Hematopoietic multipotent progenitor cell treated with erythropoietin and hydrocortisone succinate and interleukin-3 and kit ligand, for 4 days (in vitro differentiated cells): ENCODE measurements at regions not wholly inside any gene's neighbourhood (a gene's known extent, or its start where the extent isn't known, plus 50 kb on each side); places are given as distances from the start of the nearest gene placed in this dataset.

Experiments used
- DNase-seq: peaks from one replicate; pipeline ENCODE4 v3.0.0-alpha.2; 2015

DNA sequence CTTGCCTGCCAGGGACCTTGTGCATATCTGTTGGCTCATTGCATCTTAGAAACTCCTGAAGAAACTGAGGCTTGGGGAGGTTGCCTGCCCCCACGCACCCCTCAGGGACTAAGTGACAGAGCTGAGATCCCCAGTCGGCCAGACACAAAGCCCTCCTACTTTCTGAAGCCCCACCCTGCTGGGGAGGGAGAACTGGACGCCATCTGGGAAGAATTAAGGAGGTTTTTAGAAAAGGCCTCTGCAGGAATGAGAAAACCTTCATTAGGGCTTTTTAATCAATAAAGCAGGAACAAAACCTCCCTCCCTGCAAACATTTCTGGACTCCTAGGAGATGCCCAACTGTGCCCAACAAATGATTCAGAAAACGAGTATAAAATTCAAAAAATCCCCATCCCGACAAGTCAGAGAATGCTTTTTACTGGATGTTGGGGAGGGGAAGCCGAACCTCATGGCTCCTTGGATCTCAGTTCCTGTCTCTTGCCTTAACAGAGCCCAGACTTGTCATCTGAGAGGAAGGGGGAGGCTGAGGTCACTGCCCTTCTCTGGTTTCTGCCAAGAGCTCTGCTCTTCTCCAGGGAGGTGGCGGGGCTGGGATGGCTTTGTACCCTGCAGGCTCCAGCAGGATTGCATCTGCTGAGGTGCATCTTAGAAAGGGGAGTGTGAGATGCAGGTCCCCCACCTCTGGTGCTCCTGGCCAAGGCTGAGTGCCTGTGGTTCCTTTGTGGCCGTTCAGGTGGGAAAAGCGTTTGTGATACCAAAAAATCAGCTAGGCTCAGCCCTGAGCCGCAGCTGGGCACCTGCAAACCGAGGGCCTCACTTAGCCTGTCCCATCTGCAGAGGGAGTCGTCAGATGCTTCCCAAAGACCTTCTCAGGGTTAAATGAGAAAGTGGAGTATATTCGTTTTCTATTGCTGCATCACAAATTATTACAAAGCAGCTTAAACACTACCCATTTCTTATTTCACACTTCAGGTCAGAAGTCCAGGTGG, 142.4 kb downstream of the ZFP36L2 start:
- DNase-seq, result no peak

DNA sequence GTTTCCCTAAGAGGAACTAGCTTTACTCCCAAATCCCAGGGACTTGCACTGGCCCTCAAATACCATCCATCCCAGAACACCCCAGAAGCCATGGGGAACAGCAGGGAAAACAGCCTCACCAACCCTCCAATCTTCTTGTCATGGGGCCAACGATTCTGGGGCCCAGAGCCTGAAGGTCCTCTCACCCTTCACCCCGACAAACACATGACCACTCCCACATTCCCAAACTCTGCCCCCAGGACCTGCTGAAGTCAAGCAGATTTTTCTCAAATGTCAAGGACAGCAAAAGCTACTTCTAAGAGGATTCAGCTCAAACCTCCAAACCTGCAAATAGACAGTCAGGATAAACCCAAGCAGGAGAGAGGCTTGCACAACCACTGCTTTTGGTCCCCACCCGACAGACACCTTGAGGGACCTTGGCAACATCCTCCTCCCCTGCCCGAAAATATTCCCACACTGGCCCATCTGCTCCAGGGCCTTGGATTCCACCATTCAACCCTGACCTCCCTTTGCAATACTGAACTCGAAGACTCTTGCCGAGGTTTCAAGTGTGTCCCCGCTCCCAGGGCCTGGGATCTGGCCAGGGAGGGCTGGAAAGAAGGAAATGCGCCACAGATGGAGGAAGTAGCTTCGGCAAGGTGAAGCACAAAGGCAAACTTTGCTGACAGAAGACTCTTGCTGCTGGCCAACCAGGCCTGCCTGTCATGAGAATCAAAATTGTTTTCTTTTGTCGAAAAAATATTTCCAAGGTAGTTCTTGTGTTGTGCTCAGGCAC, 143.3 kb downstream of the ZFP36L2 start:
- DNase-seq, result no peak

DNA sequence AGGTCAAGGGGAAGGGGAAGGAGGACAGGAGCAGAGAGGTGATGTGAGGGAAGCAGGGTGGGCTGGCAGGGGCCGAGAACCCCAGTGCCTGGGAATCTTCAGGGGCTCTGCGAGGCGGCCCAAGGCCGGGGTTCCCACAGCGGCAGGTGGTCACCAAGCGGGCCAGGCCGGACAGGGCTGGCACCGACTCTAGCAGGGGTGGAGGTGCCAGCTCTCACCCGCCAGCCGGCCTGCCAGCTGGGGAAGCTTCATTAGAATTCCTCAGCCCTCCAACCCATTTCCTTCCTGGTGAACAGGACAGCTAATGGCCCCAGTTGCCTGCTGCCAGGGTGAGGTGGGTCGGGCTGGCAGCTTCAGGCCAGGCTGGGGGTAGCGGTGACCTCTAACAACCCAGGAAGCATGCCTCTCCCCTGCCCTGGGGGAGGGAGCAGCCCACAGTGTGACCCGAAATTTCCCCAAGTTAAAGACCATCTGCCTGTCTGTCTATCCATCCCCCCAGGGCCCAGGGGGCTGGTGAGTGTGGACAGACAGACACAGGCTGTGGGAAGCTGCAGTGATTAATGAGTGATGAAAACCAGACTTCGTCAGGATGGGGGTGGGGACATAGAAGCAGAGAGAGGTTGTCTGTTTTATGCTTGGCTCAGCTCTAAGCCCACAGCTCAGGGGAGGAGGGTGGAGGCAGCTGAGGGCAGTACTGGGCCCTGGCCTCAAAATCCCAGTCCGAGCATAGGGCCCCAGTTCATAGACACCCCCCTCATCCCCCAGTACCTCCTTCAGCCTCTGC, 144.1 kb downstream of the ZFP36L2 start:
- no peak for DNase-seq

DNA sequence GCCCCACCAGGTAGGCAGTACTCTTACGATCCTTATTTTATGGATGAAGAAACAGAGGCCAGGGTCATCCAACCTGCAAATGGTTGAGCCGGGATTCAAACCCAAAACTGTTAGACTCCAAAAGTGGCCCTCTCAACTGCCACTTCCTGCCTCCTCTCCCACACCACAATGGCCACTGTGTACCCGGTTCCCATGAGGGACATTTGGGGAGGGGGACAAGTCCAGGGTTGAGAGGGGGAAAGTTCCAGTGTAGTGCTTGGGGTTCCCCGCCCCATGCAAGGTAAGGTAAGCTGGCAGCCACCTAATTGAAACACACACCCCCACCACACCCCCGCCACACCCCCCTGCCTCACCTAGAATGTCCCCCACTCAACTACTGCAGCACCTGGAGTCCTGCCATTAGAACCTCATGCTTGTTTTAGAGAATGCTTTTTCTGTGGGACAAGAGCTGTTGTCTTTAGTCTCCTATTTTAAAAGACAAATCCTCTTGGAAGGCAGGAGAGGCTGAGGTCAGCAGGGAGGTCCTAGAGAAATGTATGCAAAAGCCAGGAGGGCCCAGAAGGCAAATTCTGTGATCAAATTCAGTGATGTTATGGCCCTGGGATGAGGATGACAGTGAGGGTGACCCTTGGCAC, 145.2 kb downstream of the ZFP36L2 start:
- DNase-seq, result no peak

DNA sequence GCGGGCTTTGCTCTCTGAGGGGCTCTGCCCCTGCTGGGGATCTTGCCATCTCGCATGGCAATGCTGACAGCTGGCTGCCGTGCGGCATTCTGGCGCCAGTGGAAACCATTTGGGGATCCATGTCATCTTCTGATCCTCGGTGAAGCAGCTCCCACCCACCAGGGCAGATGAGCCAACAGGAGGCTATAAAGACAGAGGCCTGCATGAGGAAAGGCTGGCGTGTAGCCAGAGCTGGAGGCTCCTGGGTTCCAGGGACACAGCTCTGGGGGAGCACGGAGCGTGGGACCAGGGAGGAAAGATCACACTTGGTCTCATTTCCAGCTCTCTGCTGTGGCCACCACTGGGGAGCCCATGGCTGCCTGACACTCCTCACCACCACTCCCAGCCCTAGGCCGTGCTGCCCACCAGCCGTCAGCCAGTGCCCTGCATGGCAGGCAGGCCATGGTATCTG, 145.8 kb downstream of the ZFP36L2 start:
- DNase-seq, result no peak

DNA sequence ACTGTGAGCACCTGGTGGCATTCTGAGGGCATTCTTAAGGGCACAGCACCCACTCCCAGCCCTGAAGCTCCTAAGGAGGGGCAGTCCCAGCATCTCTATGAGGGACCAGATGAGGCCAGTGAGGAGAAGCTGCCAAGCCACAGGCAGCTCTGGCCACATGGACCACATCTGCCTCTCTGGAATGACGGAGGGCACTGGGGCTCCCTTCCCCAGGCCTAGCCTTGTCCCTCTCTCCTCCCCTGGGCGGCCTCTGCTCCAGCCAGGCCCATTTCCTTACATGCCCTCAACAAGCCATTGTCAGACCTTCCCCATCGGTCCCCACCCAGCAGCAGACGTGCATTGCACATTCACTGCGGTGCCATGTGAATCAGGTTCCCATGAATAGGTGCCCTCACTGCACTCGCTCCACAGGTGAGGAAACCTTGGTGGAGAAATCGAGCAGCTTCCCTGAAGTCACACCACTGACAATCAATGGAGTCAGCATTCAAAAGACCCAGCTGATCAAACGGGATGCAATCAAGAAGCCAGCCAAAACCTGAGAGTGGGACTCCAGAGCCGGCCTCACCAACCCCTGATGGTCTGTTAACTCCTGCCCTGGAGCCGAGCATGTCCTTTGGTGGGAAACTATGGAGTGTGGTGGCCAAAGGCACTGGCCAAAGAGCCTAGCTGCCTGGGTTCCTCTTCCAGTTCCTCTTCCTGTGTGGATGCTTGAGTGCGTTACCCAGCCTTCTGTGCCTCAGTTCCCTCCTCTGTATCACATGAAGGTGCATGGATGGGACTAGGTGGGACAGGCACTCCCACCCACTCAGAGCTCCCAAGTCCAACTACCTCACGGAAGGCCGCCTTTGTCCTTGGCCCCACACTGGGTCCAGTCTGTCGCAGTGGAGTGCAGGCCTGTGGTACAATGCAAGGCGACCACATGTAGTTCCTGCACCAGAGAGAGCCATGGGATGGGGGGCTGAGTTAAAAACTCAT, 147.3 kb downstream of the ZFP36L2 start:
- DNase-seq, result no peak

DNA sequence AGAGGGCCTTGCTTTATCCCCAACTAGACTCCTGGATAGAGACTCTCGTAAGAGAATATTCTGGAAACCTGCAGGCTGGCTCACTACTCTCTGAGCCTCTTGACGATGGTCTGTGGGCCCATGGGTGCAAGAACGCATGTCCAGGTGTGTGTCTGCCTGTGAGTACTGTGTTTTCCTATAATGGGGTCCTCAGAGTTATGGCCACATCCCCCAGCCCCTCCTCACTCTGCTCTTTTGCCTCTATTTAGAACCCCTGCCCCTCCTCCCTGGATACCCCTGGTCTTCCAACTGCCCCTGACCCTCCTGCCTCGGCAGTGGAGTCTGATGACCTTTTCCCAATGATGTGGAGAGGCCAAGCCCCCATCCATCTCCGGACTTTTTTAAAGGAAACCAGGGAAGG, 148.1 kb downstream of the ZFP36L2 start:
- DNase-seq, result no peak

DNA sequence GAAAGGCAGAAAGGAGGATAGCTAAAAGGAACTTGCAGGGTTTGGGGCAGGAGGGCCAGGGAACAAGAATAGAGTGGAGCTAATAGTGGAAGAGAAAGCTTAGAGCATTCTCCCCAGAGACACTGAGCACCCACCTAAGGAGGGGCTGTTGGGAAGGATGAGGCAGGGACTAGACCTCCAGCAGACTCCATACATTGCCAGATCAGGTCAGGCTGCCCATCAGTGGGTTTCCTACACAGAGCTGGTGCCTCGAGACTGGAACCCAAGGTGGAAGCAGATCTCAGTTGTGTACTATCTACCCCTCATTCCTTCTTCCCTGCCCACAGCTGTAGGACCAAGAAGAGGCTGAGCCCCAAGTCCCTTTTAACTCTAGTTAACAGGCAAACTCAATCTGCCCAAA, 148.5 kb downstream of the ZFP36L2 start:
- no peak for DNase-seq

DNA sequence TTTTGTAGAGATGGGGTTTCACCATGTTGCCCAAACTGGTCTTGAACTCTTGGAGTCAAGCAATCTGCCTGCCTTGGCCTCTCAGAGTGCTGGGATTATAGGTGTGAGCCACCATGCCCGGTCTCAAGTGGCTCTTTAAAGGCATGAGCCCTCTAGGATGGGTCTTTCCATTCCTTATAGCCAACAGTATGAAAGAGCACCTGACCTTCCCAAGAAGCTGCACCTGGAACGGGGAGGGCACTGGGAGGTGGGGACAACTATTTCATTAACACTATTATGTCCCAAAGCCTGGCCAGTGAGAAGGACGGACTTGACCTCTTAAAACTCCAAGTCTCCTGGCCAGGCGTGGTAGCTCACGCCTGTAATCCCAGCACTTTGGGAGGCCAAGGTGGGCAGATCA, 149.7 kb downstream of the ZFP36L2 start:
- no peak for DNase-seq

DNA sequence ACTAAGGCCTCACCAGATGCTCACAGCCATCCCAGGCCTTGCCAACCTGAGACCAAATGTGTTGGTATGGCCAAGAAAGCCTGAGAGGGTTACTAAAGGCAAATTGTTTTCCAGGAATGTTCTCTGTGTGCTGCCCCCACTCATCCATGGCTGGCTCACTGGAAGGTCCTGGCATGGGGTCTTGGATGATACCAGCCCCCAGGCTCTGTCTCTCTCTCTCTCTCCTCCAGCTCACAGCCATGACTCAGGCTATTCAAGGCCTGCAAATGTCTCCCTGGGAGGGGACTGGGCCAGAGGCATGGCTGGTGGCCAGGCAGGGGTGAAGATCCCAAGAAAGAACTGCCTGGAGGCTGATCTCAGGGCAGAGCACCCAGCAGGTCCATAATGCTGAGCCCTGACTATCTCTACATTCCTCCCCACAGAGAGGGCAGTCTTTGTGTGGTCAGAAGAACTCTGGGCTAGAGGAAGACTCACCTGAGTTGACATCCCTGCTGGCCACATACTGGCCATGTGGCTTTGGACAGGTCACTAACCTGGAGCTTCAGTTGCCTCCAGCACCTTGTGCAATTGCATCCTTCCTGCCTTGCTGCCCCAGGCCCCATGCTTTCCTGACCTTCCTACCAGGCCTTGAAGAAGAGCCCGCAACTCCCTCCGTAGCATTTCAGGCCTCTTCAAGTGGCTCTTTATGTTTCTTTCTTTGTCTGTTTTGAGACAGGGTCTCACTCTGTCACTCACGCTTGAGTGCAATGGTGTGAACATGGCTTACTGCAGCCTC, 150.4 kb downstream of the ZFP36L2 start:
- DNase-seq, result no peak

DNA sequence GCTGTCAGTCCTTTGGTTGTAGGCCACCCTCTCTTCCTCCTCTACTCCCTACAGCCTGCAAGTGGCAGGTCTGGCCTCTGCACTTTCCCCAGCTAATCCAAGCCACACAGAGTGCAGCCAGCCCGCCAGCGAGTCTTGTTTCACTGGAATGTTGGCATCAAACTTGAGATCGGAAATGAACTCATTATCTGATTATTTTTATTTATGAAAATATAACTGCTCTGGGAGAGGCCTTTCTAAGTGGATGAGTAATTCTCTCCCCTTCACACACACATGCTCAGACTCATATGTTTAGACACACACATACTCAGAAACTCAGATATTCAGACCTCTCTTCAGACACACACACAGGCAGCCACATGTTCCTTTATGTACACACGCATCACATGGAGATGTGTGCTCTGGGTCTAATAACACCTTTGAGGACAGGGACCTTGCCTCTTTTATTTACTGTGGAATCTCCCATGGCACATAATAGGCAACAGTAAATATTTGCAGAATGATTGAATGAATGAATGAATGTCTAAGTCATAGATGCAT, 151.3 kb downstream of the ZFP36L2 start:
- DNase-seq, result no peak

DNA sequence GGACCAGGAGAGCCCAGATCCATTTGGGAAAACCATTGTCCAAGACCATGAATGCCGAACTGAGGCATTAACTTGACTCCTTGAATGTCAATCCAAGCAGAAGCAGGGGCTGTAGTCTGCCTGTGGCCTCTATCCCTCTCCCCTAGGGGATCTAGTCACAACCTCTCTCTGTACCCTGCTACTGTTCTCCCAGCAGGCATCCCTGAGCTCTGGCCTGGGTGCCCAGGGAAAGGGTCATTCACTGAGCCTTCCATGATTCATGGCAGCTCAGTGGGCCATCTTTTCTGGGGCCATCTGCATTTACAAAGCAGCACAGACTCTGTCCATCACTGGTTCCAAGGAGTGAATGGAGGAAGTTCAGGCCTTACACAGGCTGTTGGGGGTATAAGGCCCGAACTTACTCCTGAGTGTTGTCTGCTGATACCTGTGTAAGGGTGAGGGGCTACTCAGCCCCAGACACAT, 151.8 kb downstream of the ZFP36L2 start:
- no peak for DNase-seq

DNA sequence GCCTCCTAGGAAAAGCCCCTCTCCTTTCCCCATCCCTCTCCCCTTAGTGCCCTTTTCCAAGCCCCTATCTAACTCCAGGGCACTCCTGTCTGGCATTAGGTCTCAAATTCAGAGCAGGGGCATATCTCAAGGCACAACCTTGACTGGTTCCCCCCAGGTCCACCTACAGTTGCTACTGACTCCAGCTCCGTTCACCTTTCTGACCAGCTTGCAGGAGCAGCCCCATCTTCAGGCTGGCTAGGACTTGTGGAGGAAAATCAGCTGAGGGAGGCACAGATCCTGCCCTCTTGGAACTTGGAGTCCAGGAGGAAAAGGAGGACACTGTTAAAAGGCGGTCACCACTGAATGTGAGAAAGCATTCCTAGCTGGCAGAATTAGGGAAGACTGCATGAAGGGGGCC, 152.4 kb downstream of the ZFP36L2 start:
- no peak for DNase-seq

DNA sequence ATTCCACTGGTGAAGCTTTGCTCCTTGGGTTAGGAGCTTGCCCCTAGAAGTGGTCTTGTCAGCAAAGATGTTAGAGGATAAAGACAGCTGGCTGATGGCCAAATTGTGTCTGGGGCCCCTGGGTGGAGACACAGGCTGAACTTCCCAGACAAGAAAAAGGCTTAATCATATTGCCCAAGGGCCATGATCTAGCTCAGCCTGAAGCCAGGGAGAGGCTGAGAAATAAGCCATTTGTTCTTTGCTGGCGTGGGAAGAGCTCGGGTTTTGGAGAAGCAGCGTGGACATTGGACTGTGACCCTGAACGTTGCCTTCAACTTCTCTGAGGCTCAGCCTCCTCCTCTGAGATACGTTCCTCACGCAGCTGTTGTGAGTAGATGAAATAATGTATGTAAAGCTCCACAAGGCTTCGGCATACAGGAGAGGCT, 153.0 kb downstream of the ZFP36L2 start:
- DNase-seq, result peak; percentile 90

DNA sequence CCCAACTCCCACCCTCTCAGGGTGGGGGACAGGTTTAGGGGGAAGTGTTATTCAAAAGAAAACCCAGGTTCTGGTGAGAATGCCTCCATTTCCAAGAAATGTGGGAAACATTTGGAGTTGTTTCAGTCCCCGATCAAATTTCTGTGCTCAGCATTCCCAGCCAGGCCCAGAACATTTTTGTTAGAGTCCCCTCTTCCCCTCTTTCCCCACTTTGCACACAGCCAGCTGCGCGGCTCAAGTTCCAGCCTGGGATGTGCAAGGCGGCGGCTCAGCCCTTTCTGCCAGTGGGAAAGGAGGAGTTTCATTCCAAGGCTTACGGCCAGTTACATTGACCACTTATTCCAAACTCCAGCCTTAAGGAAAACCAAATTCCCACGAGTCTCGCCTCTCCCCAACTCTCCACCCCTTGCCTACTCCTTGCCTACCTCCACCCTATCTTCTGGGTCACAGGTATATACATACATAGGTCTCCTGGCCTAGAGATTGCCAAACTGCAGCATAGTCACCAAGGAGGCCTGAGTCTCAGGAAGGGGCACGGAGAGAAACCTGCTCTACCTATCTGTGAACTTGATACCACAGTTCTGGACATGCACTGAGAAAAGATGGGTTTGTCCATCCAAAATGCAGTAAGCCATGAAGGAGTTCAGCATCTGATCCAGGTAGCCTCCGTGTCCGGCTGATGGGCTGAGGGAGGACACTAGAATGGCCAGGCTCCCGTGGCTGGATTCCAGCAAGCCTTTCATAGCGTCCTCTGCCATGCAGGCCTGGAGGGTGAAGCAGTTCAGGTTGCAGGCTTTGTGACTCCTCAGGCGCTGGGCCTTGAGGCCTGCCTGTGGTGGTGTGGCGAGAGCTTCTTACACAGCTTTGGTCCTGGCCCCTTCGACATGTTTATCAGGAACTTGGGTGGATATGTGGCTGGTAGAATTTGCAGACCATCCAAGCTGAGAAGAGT, 154.5 kb downstream of the ZFP36L2 start:
- DNase-seq, result no peak

DNA sequence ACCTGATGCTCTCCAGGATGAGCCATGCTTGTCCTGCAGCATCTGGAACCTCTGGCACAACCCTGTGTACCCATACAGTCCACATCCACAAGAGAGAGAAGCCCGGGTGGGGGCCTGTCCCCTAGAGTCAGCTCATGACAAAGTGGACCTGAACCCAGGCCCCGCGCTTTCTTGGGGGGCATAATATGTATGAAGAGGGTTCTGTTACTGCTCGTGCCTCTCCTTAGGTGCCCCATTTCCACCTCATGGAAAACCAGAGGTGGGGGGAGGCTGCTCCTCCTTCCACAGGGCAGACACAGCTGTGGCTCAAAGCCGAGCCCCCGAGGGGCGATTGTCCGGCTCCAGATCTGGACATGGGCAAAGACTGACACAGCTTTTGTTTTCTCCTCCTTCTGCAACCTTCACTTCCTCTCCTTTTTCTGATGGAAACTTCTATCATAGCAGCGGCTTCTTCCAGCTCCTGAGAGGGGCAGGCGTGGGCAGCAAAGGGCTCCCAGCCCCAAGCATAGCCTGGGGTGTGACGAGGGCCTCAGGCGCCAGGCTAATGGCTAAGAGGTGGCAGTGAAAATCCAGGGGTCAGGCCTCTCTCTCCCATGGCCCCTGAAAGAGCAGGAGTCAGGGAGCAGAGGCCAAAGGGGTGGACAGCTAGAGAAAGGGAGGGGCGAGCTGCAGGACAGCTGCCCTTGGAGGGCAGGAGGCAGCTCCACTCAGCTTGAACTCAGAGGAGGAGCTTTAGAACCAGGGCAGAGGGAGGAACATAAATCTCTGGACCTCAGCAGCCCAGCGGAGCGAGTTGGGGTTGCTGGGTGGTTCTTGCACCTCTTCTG, 155.5 kb downstream of the ZFP36L2 start:
- DNase-seq, result no peak

DNA sequence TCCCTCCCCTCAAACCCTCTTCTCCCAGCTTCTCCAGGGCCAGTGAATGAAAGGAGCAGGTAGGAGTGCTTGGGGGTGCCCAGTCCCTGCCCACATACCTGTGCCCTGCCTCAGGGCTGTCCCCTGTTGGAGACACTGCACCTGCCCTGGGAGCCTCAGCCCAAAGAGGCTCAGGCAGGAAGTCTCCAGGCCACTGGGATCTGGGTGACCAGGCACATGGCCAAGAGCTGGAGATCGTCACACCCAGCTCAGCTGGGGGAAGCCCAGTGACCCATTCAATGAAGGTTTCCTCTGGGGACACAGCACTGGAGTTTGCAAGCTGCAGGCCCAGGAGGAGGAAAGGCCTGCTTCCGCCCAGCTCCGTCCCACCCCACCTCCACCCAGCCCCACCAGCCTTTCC, 156.4 kb downstream of the ZFP36L2 start:
- no peak for DNase-seq
